NOMO-1 treated with dmso at 0.1 percent for 144 hours (cell line): ENCODE measurements at regions not wholly inside any gene's neighbourhood (a gene's known extent, or its start where the extent isn't known, plus 50 kb on each side); places are given as distances from the start of the nearest gene placed in this dataset.

Experiments
- DNase-seq: peaks from one replicate; lab custom pipeline; 2025; ENCODE audit not compliant: unreplicated experiment; lab: John Stamatoyannopoulos, UW

DNA sequence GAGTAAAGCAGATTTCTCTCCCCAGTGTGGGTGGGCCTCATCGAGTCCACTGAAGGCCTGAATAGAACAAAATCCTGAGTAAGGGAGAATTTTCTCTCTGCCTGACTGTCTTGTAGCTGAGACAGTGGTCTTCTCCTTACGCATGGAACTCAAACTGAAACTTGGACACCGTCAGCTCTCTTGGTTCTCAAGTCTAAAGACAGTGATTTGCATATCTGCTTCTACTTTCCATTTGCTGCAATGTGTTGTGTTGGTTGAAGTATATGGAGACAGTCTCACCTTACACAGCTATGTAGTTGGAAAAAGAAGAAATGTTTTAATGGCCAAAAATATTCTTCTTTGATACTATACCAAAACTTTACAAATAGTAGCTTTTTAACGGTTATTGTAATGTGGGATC lies 160.2 kb upstream of the LMNTD1 start:
- no peak for DNase-seq

DNA sequence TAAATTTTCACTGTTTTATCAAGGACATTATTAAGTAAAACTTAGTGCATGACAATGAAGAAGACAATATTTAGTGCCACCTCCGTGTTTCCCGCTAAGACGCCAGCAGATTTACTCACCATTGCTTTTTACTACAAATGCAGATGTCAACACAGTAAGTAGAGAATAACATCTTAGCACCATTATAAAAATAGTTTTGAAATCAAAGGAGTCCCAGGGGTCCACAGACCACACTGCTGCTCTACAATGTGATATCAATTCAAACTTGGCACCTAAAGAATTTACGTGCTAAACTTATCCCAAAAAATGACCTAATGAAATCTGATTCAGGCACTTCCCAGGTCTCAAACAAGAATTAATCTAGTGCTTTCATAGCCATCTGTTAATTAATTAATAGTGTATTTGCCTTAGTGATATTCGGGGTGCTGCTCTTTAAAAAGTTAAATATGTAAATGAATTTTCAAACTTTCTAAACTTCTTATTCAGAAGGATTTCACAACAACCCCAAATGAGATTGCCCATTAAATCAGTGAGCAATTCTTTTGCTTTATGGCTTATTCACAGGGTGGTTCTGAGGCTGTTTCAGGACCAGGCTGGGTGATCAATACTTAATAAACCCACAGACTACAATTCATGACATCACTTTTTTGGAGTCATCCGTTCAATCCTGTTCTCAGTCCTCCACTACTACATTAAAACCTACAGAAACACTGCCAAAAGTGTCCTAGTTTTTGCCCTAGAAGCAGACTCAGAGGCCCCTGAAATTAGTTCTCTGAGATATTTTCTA lies 161.3 kb upstream of the LMNTD1 start:
- no peak for DNase-seq

GRCh38 chr12:25715102-25715501 lies 162.0 kb upstream of the LMNTD1 start:
- DNase-seq = no peak

GRCh38 chr12:25716842-25717241 lies 163.8 kb upstream of the LMNTD1 start:
- no peak for DNase-seq

GRCh38 chr12:25717552-25717951 lies 164.5 kb upstream of the LMNTD1 start:
- no peak for DNase-seq

GRCh38 chr12:25718081-25718731 lies 165.1 kb upstream of the LMNTD1 start:
- no peak for DNase-seq

GRCh38 chr12:25719505-25719904 lies 166.4 kb upstream of the LMNTD1 start:
- DNase-seq = no peak

GRCh38 chr12:25723336-25723735 lies 170.3 kb upstream of the LMNTD1 start:
- DNase-seq = no peak

- DNase-seq = no peak
Observed at GRCh38 chr12:25723921-25724491, 170.9 kb upstream of the LMNTD1 start.

- no peak for DNase-seq
Observed at GRCh38 chr12:25725470-25725869, 172.4 kb upstream of the LMNTD1 start.

DNA sequence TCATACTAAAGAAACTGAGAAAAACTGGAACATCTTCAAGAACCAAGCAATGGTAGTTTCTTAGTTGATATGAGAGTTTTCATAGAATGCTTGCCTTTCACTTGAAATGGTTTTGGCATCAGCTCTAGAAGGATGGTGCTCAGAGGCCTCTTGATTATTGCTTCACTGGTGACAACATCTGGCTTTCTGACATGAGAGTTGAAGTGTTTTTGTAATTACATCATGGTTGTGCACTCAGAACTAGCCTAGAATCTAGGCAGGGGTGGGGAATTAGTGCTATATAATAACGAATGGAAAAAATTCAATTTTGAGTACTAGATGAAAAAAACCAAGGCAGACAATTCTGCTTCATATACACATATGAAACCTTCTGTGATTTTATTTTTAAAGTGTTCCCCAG lies 172.8 kb upstream of the LMNTD1 start:
- DNase-seq = no peak

DNA sequence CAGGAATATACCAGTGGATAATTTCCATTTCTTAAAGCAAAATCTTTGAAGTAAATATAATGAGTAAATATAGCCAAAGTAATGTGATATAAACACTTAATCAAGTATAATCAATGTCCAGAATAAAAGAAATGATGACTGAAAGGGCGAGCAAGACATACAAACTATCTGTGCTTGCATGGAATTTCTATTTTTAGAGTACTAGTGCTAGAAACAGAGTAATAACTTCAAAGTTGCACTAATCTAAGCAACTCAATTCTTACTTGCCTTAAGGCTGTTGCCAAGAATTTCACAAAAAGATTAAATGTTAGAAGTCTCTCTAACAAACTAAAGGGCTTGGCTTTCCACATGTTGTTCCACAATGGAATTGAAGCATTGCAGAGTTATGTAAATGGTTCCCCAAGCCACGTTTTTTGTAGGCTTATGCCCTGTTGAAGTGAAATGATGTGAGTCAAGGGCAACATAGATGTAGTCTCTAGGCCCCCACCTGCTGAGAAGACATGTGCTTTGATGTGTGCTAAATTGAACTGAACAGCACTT lies 175.0 kb upstream of the LMNTD1 start:
- no peak for DNase-seq

GRCh38 chr12:25730489-25731349 lies 177.6 kb upstream of the LMNTD1 start:
- DNase-seq = peak; percentile 83

DNA sequence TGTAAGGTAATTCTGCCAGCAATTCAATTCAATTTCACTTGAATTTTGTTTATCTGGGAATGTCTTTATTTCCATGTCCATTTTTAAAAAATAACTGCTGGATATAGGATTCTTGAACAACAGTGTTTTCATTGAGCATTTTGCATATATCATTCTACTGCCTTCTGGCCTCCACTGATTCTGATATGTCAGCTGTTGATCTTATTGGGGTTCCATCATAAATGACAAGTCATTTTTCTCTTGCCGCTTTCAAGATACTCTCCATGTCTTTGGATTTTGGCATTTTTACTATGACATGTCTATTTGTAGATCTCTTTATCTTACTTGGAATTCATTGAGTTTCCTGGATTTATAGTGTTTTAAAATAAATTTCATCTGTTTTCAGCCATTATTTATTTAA lies 180.5 kb upstream of the LMNTD1 start:
- no peak for DNase-seq

GRCh38 chr12:25734529-25735180 lies 181.6 kb upstream of the LMNTD1 start:
- DNase-seq = peak; percentile 9

DNA sequence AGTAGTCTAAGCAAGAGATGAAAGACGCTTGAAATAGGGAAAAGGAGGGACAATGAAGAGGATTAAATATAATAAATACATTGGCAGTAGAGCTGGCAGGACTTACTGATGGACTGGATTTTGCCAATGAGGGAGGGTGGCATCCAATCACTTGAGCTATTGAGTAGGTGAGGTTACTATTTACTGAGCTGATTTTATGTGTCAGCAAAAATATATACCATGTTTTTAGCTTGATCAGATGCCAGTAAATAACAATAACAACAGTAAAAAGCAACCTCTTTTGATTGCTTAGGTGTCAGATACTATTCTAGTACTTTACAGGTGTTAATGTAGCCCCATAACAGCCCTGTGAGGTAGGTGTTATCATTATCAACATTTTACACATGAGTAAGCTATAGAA lies 187.5 kb upstream of the LMNTD1 start:
- no peak for DNase-seq

- no peak for DNase-seq
Observed at GRCh38 chr12:25741917-25742316, 188.8 kb upstream of the LMNTD1 start.

DNA sequence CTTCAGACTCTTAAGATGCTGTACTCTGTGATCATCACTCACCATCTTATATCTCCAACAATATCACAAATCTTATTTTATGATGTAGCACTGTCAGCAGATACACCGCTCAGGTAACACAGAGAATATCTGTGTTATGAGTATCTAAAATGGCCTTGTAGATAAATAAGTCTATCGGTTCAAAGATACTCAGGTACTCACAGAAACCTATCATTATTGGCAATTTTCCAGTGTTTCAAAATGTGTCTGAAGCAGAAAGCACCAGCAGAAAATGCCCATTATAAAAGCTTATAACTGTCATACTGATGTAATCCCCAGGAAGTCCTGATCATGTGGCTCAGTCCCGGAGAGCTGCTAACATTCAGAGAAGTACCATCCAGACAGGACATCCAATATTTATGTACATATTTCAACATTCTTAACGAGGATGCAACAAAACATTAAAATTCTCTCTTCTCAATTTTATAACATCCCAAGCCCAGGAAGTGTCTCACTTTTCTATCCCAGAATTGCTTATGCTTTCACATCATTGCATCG lies 190.7 kb upstream of the LMNTD1 start:
- no peak for DNase-seq

- no peak for DNase-seq
Observed at GRCh38 chr12:25744313-25744712, 191.2 kb upstream of the LMNTD1 start.

DNA sequence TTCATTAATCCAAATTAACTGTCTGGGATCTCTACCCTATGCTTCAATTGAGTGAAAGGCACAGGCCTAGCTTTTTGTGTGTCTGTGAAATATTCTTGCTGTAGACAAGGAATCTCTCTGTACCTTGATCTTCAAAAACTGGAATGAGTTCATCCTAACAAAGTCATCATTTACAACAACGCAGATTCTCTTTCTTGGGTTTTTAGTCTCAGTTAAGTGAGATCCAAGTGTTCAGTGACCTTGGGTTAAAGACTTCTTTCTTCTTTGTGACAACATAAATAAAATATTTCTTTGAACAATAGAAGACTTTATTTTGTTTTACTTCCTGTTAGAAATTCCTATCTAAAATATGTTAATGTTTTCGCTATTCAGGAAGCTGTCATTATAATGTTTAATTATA lies 192.2 kb upstream of the LMNTD1 start:
- no peak for DNase-seq
